ENCODE measurements at regions not wholly inside any gene's neighbourhood (a gene's known extent, or its start where the extent isn't known, plus 50 kb on each side); places are given as distances from the start of the nearest gene placed in this dataset.

DNA sequence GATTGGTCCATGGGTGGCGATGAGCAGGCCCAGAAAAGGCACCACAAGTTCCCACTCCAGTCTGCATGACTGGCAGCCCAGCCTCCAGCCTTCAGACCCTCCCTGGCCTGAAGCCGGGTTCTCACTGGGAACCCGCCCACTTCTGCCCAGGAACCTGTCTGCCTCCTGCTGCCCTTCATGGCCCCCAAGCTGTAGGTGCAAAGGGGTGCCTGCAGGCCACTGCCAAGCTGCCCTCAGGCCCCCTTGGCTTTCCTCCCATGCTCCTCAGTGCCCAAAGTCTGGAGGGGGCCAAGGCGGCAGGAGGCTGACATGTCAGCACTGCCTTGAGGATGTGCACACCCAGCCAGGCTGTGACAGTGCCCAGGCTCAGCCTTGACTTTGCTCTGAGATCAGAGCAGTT lies 488.5 kb upstream of the THBS1 start:
- TF ChIP-seq CTCF (IDR thresholded peaks at IDR 0.05), result no peak
- Histone ChIP-seq H3K4me1 (ENCODE audit: insufficient read depth, low read length) (no peaks in the 10 kb centered on the region), H3K4me3 (ENCODE audit: low read length) (no peak overlapping the region), H3K36me3 (ENCODE audit: insufficient read depth, low read length) (no peaks in the 10 kb centered on the region), H3K9me3 (ENCODE audit: control insufficient read depth in 1 of 2, insufficient read depth in 1 of 2, low read length in 2 of 2) (peaks cover 0 to 10% of the 10 kb centered on the region in 2 experiments), H3K27ac (ENCODE audit: low read depth in 1 of 2, low read length in 2 of 2) (no peak overlapping the region), H3K27me3 (ENCODE audit: control insufficient read depth in 1 of 2, insufficient read depth in 2 of 2, low read length in 2 of 2) (no peaks in the 10 kb centered on the region)
- intact Hi-C loops (cut with DNase I, micrococcal nuclease), result no loop called here
- H3K27ac Mint-ChIP-seq, result no peak overlapping the region
- no peak overlapping the region for H3K4me3 Mint-ChIP-seq
- DNase-seq (no peak), ATAC-seq (ENCODE audit: poor library complexity) (no peak)
- no peaks in the 10 kb centered on the region for H3K36me3 Mint-ChIP-seq (ENCODE audit: low read depth)
- no peaks in the 10 kb centered on the region for H3K4me1 Mint-ChIP-seq (ENCODE audit: low read depth)
- POLR2A ChIA-PET, result no interaction called here
- H3K9me3 Mint-ChIP-seq, result no peaks in the 10 kb centered on the region
- H3K27me3 Mint-ChIP-seq, result peaks cover 15% of the 10 kb centered on the region
- CTCF ChIA-PET, result no interaction called here

DNA sequence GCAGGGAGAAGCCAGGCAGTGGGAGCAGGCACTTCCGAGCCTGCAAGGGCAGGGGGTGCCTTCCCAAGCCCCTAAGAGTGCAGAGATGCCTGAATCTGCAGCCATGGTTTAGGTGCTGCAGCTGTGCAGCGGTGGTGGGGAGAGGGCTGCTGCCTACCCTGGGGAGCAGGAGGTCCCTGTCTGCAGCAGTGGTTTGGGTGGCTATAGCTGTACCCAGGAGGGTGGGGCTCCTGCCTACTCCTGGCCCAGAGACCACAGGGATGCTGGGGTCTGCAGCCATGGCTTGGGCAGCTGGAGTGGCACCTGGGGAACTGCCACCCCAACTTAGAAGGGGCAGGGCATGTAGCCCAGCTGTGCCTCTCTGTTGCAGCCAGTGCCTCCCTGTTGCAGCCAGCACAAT lies 488.1 kb upstream of the THBS1 start:
- H3K4me3 Mint-ChIP-seq, result no peak overlapping the region
- no peaks in the 10 kb centered on the region for H3K4me1 Mint-ChIP-seq (ENCODE audit: low read depth)
- Histone ChIP-seq H3K27ac (ENCODE audit: low read depth in 1 of 2, low read length in 2 of 2) (no peak overlapping the region), H3K27me3 (ENCODE audit: control insufficient read depth in 1 of 2, insufficient read depth in 2 of 2, low read length in 2 of 2) (no peaks in the 10 kb centered on the region), H3K36me3 (ENCODE audit: insufficient read depth, low read length) (no peaks in the 10 kb centered on the region), H3K9me3 (ENCODE audit: control insufficient read depth in 1 of 2, insufficient read depth in 1 of 2, low read length in 2 of 2) (peaks cover 0 to 10% of the 10 kb centered on the region in 2 experiments), H3K4me3 (ENCODE audit: low read length) (no peak overlapping the region), H3K4me1 (ENCODE audit: insufficient read depth, low read length) (no peaks in the 10 kb centered on the region)
- CTCF ChIA-PET, result no interaction called here
- TF ChIP-seq CTCF (IDR thresholded peaks at IDR 0.05), result no peak
- no peak for DNase-seq
- H3K27me3 Mint-ChIP-seq, result peaks cover 15% of the 10 kb centered on the region
- H3K27ac Mint-ChIP-seq, result no peak overlapping the region
- POLR2A ChIA-PET, result no interaction called here
- no peak for ATAC-seq (ENCODE audit: poor library complexity)
- intact Hi-C loops (cut with DNase I, micrococcal nuclease), result no loop called here
- no peaks in the 10 kb centered on the region for H3K9me3 Mint-ChIP-seq
- no peaks in the 10 kb centered on the region for H3K36me3 Mint-ChIP-seq (ENCODE audit: low read depth)

GRCh38 chr15:39094116-39094515 lies 486.8 kb upstream of the THBS1 start:
- ChIA-PET CTCF (no interaction called here), POLR2A (no interaction called here)
- ATAC-seq (ENCODE audit: poor library complexity) (no peak), DNase-seq (no peak)
- no peak overlapping the region for H3K4me3 Mint-ChIP-seq
- peaks cover 24% of the 10 kb centered on the region for H3K27me3 Mint-ChIP-seq
- H3K36me3 Mint-ChIP-seq (ENCODE audit: low read depth), result no peaks in the 10 kb centered on the region
- no peak overlapping the region for H3K27ac ChIP-seq (ENCODE audit: low read depth in 1 of 2, low read length in 2 of 2)
- no peaks in the 10 kb centered on the region for H3K4me1 ChIP-seq (ENCODE audit: insufficient read depth, low read length)
- intact Hi-C loops (cut with DNase I, micrococcal nuclease), result no loop called here
- no peaks in the 10 kb centered on the region for H3K9me3 Mint-ChIP-seq
- H3K27ac Mint-ChIP-seq, result no peak overlapping the region
- TF ChIP-seq CTCF (IDR thresholded peaks at IDR 0.05), result no peak
- H3K27me3 ChIP-seq (ENCODE audit: control insufficient read depth in 1 of 2, insufficient read depth in 2 of 2, low read length in 2 of 2), result no peaks in the 10 kb centered on the region
- H3K4me3 ChIP-seq (ENCODE audit: low read length), result no peak overlapping the region
- no peaks in the 10 kb centered on the region for H3K36me3 ChIP-seq (ENCODE audit: insufficient read depth, low read length)
- H3K4me1 Mint-ChIP-seq (ENCODE audit: low read depth), result no peaks in the 10 kb centered on the region
- peaks cover 0 to 10% of the 10 kb centered on the region in 2 experiments for H3K9me3 ChIP-seq (ENCODE audit: control insufficient read depth in 1 of 2, insufficient read depth in 1 of 2, low read length in 2 of 2)

Measured in CD4-positive, alpha-beta T cell (primary cell).